Epithelial cell of esophagus (primary cell): ENCODE measurements at regions not wholly inside any gene's neighbourhood (a gene's known extent, or its start where the extent isn't known, plus 50 kb on each side); places are given as distances from the start of the nearest gene placed in this dataset.

Experiments
- DNase-seq: peaks from one replicate; pipeline ENCODE4 v3.0.0; 2010; ENCODE audit warnings: low read depth
- H3K4me3 ChIP-seq: 2 replicates; pipeline ENCODE4 v1.5.1; 2011; ENCODE audit warnings: mild to moderate bottlenecking, low read length, control low read depth
- CTCF ChIP-seq: IDR thresholded peaks from 2 replicates; pipeline ENCODE4 v1.5.1; 2011; ENCODE audit warnings: low read depth, mild to moderate bottlenecking, low read length, control low read depth, inconsistent platforms; ENCODE audit not compliant: insufficient read depth; ENCODE audit errors: missing control alignments

GRCh38 chr11:103729617-103730016, 306.8 kb upstream of the DDI1 start:
- H3K4me3 ChIP-seq, result no peak overlapping the region
- no peak for DNase-seq
- TF ChIP-seq CTCF, result no peak

- no peak for TF ChIP-seq CTCF
- H3K4me3 ChIP-seq, result no peak overlapping the region
- peak; percentile 11 for DNase-seq
Observed at GRCh38 chr11:103730131-103730940, 306.1 kb upstream of the DDI1 start.

- H3K4me3 ChIP-seq, result no peak overlapping the region
- no peak for TF ChIP-seq CTCF
- DNase-seq, result peak; percentile 53
Observed at GRCh38 chr11:103731670-103732069, 304.8 kb upstream of the DDI1 start.

GRCh38 chr11:103733889-103734288, 302.6 kb upstream of the DDI1 start:
- TF ChIP-seq CTCF, result no peak
- no peak overlapping the region for H3K4me3 ChIP-seq
- no peak for DNase-seq

- H3K4me3 ChIP-seq, result no peak overlapping the region
- TF ChIP-seq CTCF, result no peak
- DNase-seq, result peak; percentile 61
Observed at GRCh38 chr11:103735497-103736032, 300.9 kb upstream of the DDI1 start.

GRCh38 chr11:103736315-103737036, 300.0 kb upstream of the DDI1 start:
- H3K4me3 ChIP-seq, result no peak overlapping the region
- no peak for DNase-seq
- no peak for TF ChIP-seq CTCF
